ENCODE measurements at regions not wholly inside any gene's neighbourhood (a gene's known extent, or its start where the extent isn't known, plus 50 kb on each side); places are given as distances from the start of the nearest gene placed in this dataset.

DNA sequence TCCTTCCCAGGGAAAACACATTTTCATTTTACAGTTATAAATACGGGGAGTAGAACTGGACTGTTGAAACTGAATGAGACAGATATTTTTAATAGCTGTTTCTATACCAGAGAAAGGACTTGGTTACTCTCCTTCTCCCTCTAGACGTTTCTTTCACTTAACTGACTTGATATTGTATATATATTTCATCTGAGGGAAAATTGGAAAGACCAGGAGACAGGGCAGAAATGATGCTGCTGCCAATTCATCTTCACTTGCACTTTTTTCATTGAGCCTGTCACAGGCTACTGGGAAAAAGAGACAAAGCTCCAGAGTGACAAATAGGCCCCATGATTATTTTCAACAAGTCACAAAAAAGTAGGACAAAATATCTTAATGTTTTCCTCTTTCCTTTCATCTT, 636.0 kb upstream of the TPK1 start:
- no peak overlapping the region for H3K4me3 ChIP-seq (replicated peaks in 1 of 2; ENCODE audit: low read depth in 1 of 2, low read length in 2 of 2)
- no peaks in the 10 kb centered on the region for H3K27me3 ChIP-seq (ENCODE audit: insufficient read depth, low read length)
- H3K36me3 ChIP-seq (ENCODE audit: control insufficient read depth in 1 of 2, insufficient read depth in 2 of 2, low read length in 2 of 2), result no peaks in the 10 kb centered on the region
- intact Hi-C loops (cut with micrococcal nuclease), result no loop called here
- no peaks in the 10 kb centered on the region for H3K9me2 ChIP-seq (ENCODE audit: insufficient read depth)
- ChIA-PET POLR2A (no interaction called here), RAD21 (ENCODE audit: low non-redundant PET in 1 of 2, low total read pairs in 2 of 2, uncharacterized antibody in 2 of 2, unreplicated experiment in 2 of 2) (no interaction called here), CTCF (no interaction called here)
- no peaks in the 10 kb centered on the region for H3K4me1 ChIP-seq (ENCODE audit: control insufficient read depth in 1 of 2, insufficient read depth in 2 of 2, low read length in 2 of 2)
- no peak overlapping the region for H2AFZ ChIP-seq (ENCODE audit: low read depth, low read length, poor library complexity, severe bottlenecking)
- H4K20me1 ChIP-seq (ENCODE audit: insufficient read depth), result no peaks in the 10 kb centered on the region
- H3K27ac ChIP-seq (ENCODE audit: low read depth, low read length), result no peak overlapping the region
- ATAC-seq, result no peak
- no TSS peak for BruUV-seq (replicated peaks)
- no peak overlapping the region for H3K4me2 ChIP-seq (ENCODE audit: low read length)
- no peaks in the 10 kb centered on the region for H3K79me2 ChIP-seq (ENCODE audit: insufficient read depth, low read length)
- TF ChIP-seq EZH2phosphoT487 (IDR thresholded peaks at IDR 0.05; ENCODE audit: borderline replicate concordance) (no peak), YY1 (IDR thresholded peaks at IDR 0.05; ENCODE audit: extremely low read depth, insufficient replicate concordance, low read depth, low read length) (no peak), ELF1 (IDR thresholded peaks at IDR 0.05; ENCODE audit: borderline replicate concordance, low read depth) (no peak), JUND (IDR thresholded peaks at IDR 0.05) (no peak), POLR2A (IDR thresholded peaks at IDR 0.05; ENCODE audit: borderline replicate concordance, extremely low read depth, insufficient read depth, insufficient read length) (no peak), SIN3A (IDR thresholded peaks at IDR 0.05; ENCODE audit: low read depth) (no peak), RAD21 (IDR thresholded peaks at IDR 0.05; ENCODE audit: low read depth) (no peak), SP1 (IDR thresholded peaks at IDR 0.05; ENCODE audit: low read depth) (no peak), POLR2AphosphoS5 (IDR thresholded peaks at IDR 0.05; ENCODE audit: low read depth, low read length) (no peak), TCF7L2 (IDR thresholded peaks at IDR 0.05; ENCODE audit: borderline replicate concordance, extremely low read depth, insufficient read depth, insufficient read length) (no peak), FOSL1 (IDR thresholded peaks at IDR 0.05; ENCODE audit: low read depth) (no peak), CBX3 (IDR thresholded peaks at IDR 0.05; ENCODE audit: low read depth) (no peak), ZNF274 (IDR thresholded peaks at IDR 0.05; ENCODE audit: low read depth, low read length) (no peak), CEBPB (IDR thresholded peaks at IDR 0.05; ENCODE audit: low read depth) (no peak), EZH2 (IDR thresholded peaks at IDR 0.05) (no peak)
- TF ChIP-seq, protein P1, sequence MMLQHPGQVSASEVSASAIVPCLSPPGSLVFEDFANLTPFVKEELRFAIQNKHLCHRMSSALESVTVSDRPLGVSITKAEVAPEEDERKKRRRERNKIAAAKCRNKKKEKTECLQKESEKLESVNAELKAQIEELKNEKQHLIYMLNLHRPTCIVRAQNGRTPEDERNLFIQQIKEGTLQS (IDR thresholded peaks at IDR 0.05), result no peak
- TF ChIP-seq, protein P2, sequence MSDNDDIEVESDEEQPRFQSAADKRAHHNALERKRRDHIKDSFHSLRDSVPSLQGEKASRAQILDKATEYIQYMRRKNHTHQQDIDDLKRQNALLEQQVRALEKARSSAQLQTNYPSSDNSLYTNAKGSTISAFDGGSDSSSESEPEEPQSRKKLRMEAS (IDR thresholded peaks at IDR 0.05), result no peak
- TF ChIP-seq, protein P3, sequence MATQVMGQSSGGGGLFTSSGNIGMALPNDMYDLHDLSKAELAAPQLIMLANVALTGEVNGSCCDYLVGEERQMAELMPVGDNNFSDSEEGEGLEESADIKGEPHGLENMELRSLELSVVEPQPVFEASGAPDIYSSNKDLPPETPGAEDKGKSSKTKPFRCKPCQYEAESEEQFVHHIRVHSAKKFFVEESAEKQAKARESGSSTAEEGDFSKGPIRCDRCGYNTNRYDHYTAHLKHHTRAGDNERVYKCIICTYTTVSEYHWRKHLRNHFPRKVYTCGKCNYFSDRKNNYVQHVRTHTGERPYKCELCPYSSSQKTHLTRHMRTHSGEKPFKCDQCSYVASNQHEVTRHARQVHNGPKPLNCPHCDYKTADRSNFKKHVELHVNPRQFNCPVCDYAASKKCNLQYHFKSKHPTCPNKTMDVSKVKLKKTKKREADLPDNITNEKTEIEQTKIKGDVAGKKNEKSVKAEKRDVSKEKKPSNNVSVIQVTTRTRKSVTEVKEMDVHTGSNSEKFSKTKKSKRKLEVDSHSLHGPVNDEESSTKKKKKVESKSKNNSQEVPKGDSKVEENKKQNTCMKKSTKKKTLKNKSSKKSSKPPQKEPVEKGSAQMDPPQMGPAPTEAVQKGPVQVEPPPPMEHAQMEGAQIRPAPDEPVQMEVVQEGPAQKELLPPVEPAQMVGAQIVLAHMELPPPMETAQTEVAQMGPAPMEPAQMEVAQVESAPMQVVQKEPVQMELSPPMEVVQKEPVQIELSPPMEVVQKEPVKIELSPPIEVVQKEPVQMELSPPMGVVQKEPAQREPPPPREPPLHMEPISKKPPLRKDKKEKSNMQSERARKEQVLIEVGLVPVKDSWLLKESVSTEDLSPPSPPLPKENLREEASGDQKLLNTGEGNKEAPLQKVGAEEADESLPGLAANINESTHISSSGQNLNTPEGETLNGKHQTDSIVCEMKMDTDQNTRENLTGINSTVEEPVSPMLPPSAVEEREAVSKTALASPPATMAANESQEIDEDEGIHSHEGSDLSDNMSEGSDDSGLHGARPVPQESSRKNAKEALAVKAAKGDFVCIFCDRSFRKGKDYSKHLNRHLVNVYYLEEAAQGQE (IDR thresholded peaks at IDR 0.05; ENCODE audit: low read depth), result no peak
- TF ChIP-seq, protein P4, sequence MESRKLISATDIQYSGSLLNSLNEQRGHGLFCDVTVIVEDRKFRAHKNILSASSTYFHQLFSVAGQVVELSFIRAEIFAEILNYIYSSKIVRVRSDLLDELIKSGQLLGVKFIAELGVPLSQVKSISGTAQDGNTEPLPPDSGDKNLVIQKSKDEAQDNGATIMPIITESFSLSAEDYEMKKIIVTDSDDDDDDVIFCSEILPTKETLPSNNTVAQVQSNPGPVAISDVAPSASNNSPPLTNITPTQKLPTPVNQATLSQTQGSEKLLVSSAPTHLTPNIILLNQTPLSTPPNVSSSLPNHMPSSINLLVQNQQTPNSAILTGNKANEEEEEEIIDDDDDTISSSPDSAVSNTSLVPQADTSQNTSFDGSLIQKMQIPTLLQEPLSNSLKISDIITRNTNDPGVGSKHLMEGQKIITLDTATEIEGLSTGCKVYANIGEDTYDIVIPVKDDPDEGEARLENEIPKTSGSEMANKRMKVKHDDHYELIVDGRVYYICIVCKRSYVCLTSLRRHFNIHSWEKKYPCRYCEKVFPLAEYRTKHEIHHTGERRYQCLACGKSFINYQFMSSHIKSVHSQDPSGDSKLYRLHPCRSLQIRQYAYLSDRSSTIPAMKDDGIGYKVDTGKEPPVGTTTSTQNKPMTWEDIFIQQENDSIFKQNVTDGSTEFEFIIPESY (IDR thresholded peaks at IDR 0.05; ENCODE audit: extremely low read depth, insufficient replicate concordance, low read length), result no peak
- TF ChIP-seq, protein P5, sequence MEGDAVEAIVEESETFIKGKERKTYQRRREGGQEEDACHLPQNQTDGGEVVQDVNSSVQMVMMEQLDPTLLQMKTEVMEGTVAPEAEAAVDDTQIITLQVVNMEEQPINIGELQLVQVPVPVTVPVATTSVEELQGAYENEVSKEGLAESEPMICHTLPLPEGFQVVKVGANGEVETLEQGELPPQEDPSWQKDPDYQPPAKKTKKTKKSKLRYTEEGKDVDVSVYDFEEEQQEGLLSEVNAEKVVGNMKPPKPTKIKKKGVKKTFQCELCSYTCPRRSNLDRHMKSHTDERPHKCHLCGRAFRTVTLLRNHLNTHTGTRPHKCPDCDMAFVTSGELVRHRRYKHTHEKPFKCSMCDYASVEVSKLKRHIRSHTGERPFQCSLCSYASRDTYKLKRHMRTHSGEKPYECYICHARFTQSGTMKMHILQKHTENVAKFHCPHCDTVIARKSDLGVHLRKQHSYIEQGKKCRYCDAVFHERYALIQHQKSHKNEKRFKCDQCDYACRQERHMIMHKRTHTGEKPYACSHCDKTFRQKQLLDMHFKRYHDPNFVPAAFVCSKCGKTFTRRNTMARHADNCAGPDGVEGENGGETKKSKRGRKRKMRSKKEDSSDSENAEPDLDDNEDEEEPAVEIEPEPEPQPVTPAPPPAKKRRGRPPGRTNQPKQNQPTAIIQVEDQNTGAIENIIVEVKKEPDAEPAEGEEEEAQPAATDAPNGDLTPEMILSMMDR (IDR thresholded peaks at IDR 0.05 in 2 of 3, conservative IDR thresholded peaks at IDR 0.05 in 1 of 3; ENCODE audit: borderline replicate concordance in 1 of 3, insufficient read depth in 1 of 3, low read depth in 2 of 3, low read length in 2 of 3), result no peak
- no peak for DNase-seq (ENCODE audit: low read depth, low spot score)
- no peak overlapping the region for H3K9ac ChIP-seq (ENCODE audit: low read length)
- H3K9me3 ChIP-seq (ENCODE audit: control insufficient read depth in 1 of 2, insufficient read depth in 1 of 2, low read depth in 1 of 2, low read length in 2 of 2), result peaks cover 12 to 18% of the 10 kb centered on the region in 2 experiments; a peak in 2 of 4 replicates

Measured in HCT116 (cell line).